Mesendoderm (in vitro differentiated cells): ENCODE measurements at regions not wholly inside any gene's neighbourhood (a gene's known extent, or its start where the extent isn't known, plus 50 kb on each side); places are given as distances from the start of the nearest gene placed in this dataset.

Experiments used
- DNase-seq: peaks from one replicate; pipeline ENCODE4 v3.0.0; 2013
- H2AK5ac ChIP-seq: 2 replicates; pipeline ENCODE4 v1.6.1; 2013; ENCODE audit warnings: low read length, inconsistent platforms
- H2BK120ac ChIP-seq: 2 replicates; pipeline ENCODE4 v1.6.1; 2013; ENCODE audit warnings: low read depth, mild to moderate bottlenecking, low read length, moderate library complexity, mixed read lengths
- H2BK15ac ChIP-seq: replicated peaks from 2 replicates; pipeline ENCODE4 v1.6.1; 2013; ENCODE audit warnings: low read depth, mild to moderate bottlenecking, moderate library complexity
- H2BK5ac ChIP-seq: 2 replicates; pipeline ENCODE4 v1.6.1; 2013; ENCODE audit warnings: low read length, inconsistent platforms
- H3K18ac ChIP-seq: 2 replicates; pipeline ENCODE4 v1.6.1; 2013; ENCODE audit warnings: mild to moderate bottlenecking, low read length, mixed read lengths
- H3K23ac ChIP-seq: one replicate; pipeline ENCODE4 v1.6.1; 2013; ENCODE audit warnings: low read length
- H3K27ac ChIP-seq: 2 replicates; pipeline ENCODE4 v1.5.1; 2013; ENCODE audit warnings: low read depth, mild to moderate bottlenecking, inconsistent platforms, low read length, moderate library complexity
- H3K27me3 ChIP-seq: 2 replicates; pipeline ENCODE4 v1.6.1; 2013; ENCODE audit warnings: low read length, control low read depth, mild to moderate bottlenecking, inconsistent platforms; ENCODE audit not compliant: insufficient read depth, poor library complexity
- H3K36me3 ChIP-seq: 2 replicates; pipeline ENCODE4 v1.6.1; 2013; ENCODE audit warnings: low read length, inconsistent platforms; ENCODE audit not compliant: control insufficient read depth, insufficient read depth
- H3K4ac ChIP-seq: one replicate; pipeline ENCODE4 v1.6.1; 2013; ENCODE audit warnings: low read depth, mild to moderate bottlenecking, low read length, moderate library complexity
- H3K4me1 ChIP-seq: 2 replicates; pipeline ENCODE4 v1.6.1; 2013; ENCODE audit warnings: low read depth, low read length, inconsistent platforms; ENCODE audit not compliant: control insufficient read depth
- H3K4me2 ChIP-seq: 2 replicates; pipeline ENCODE4 v1.6.1; 2013; ENCODE audit warnings: low read length
- H3K4me3 ChIP-seq: 2 replicates; pipeline ENCODE4 v1.5.1; 2013; ENCODE audit warnings: mild to moderate bottlenecking, low read length
- H3K56ac ChIP-seq: one replicate; pipeline ENCODE4 v1.6.1; 2013; ENCODE audit warnings: low read length
- H3K79me1 ChIP-seq: 2 replicates; pipeline ENCODE4 v1.6.1; 2013; ENCODE audit warnings: low read length, inconsistent platforms
- H3K79me2 ChIP-seq: 2 replicates; pipeline ENCODE4 v1.6.1; 2013; ENCODE audit warnings: mild to moderate bottlenecking, low read length; ENCODE audit not compliant: control insufficient read depth, insufficient read depth
- H3K9ac ChIP-seq: 2 replicates; pipeline ENCODE4 v1.6.1; 2013; ENCODE audit warnings: low read length, inconsistent platforms
- H4K5ac ChIP-seq: one replicate; pipeline ENCODE4 v1.6.1; 2013; ENCODE audit warnings: low read length
- H4K8ac ChIP-seq: one replicate; pipeline ENCODE4 v1.6.1; 2013; ENCODE audit warnings: low read depth, mild to moderate bottlenecking, control low read depth, low read length, moderate library complexity
- whole genome bisulfite sequencing: extraction: QIAGEN DNeasy Blood & Tissue Kit; methylation state at CpG from one replicate; pipeline ENCODE4 v1.1.7; 2013; ENCODE audit warnings: low lambda C conversion rate, missing lambda C conversion rate; ENCODE audit not compliant: insufficient coverage; ENCODE audit errors: extremely low coverage; 5-methylcytosine and 5-hydroxymethylcytosine counted together

DNA sequence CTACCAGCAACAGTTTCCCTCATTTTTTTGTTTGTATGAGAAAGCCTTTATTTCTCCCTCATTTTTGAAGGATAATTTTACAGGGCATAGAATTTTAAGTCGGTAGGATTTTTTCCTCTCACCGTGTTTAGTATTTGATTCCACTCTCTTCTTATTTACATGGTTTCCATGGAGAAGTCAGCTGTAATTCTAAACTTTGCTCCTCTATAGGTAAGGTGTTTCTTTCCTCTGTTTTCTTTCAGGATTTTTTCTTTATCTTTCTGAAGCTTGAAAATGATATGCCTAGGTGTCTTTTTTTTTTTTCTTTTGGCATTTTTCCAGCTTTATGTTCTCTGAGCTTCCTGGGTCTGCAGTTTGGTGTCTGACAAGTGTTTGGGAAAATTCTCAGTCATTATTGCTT lies 75.6 kb upstream of the ETV6 start:
- Histone ChIP-seq H3K9ac (no peak overlapping the region), H3K4me1 (no peaks in the 10 kb centered on the region), H4K5ac (no peak overlapping the region), H4K8ac (no peak overlapping the region), H2BK5ac (no peak overlapping the region), H3K4ac (no peak overlapping the region), H3K4me3 (no peak overlapping the region), H3K18ac (no peak overlapping the region), H2BK15ac (no peak overlapping the region), H3K23ac (no peak overlapping the region), H3K27me3 (no peaks in the 10 kb centered on the region), H3K79me2 (no peaks in the 10 kb centered on the region), H3K4me2 (no peak overlapping the region), H3K27ac (no peak overlapping the region), H3K79me1 (no peaks in the 10 kb centered on the region), H3K36me3 (no peaks in the 10 kb centered on the region), H2BK120ac (no peak overlapping the region), H3K56ac (no peak overlapping the region), H2AK5ac (no peak overlapping the region)
- DNase-seq: no peak
- no CpG with 5 or more reads among the region's 2 CpGs for WGBS

DNA sequence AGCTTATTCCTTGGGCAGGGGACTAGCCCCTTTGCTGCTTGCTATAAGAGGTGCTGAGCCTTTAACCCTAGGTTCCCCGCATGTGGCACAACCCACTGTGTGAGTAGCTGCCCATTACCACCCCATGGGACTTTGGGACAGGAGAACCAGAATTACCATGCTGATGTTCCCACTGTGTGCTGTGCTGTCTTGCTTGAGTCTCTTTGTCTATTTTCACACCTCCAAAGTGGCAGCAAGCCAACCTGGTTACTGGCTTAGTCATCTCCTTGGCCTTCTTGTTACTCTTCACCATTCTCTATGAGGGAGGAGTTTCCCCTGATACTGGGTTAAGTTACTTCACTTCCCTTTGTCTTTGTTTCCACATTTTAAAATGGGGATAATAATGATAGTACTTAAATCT lies 73.4 kb upstream of the ETV6 start:
- Histone ChIP-seq H3K4me1 (no peaks in the 10 kb centered on the region), H3K4ac (no peak overlapping the region), H2BK15ac (no peak overlapping the region), H2BK5ac (no peak overlapping the region), H3K36me3 (no peaks in the 10 kb centered on the region), H3K4me2 (no peak overlapping the region), H2AK5ac (no peak overlapping the region), H4K5ac (no peak overlapping the region), H3K79me1 (no peaks in the 10 kb centered on the region), H3K9ac (no peak overlapping the region), H4K8ac (no peak overlapping the region), H3K18ac (no peak overlapping the region), H3K27me3 (no peaks in the 10 kb centered on the region), H3K56ac (no peak overlapping the region), H3K79me2 (no peaks in the 10 kb centered on the region), H2BK120ac (no peak overlapping the region), H3K4me3 (no peak overlapping the region), H3K23ac (no peak overlapping the region), H3K27ac (no peak overlapping the region)
- DNase-seq: peak; percentile 10
- WGBS: no CpG with 5 or more reads among the region's 1 CpG

DNA sequence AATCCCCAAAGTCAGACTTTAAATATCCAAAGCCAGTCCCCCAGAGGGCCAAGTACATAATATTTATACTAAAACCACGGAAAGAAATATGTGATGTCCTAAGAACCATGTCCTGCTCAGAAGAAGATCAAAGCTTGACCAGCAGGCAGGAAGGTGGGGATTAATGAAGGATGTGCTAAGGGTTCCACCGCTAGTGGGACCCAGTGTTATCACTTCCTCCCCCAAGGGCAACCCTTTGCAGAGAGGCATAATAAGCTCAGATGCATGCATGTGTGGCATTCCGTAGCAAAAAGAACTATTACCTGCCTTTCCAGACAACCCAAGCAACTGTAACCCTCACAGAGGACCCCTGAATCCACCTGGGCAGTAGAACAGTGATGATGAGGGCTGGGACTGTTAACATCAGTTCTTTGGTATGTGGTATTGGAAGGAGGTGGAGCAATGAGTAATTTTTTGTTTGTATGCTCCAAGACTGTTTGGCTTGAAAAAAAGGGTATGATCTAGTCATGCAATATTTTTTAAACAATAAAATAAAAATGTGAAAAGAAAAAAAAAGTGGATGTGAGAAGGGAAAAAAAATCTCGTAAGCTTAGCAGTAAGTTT lies 71.7 kb upstream of the ETV6 start:
- Histone ChIP-seq H2BK15ac (no peak overlapping the region), H3K4me1 (no peaks in the 10 kb centered on the region), H3K27ac (no peak overlapping the region), H2BK120ac (no peak overlapping the region), H3K4me3 (no peak overlapping the region), H3K27me3 (no peaks in the 10 kb centered on the region), H2AK5ac (no peak overlapping the region), H3K4ac (no peak overlapping the region), H3K4me2 (no peak overlapping the region), H3K79me2 (no peaks in the 10 kb centered on the region), H3K79me1 (no peaks in the 10 kb centered on the region), H3K56ac (no peak overlapping the region), H3K9ac (no peak overlapping the region), H2BK5ac (no peak overlapping the region), H4K8ac (no peak overlapping the region), H3K23ac (no peak overlapping the region), H3K18ac (no peak overlapping the region), H4K5ac (no peak overlapping the region), H3K36me3 (no peaks in the 10 kb centered on the region)
- peak; percentile 21 for DNase-seq
- 100% methylated on average over 1 of the region's 4 CpGs for WGBS

DNA sequence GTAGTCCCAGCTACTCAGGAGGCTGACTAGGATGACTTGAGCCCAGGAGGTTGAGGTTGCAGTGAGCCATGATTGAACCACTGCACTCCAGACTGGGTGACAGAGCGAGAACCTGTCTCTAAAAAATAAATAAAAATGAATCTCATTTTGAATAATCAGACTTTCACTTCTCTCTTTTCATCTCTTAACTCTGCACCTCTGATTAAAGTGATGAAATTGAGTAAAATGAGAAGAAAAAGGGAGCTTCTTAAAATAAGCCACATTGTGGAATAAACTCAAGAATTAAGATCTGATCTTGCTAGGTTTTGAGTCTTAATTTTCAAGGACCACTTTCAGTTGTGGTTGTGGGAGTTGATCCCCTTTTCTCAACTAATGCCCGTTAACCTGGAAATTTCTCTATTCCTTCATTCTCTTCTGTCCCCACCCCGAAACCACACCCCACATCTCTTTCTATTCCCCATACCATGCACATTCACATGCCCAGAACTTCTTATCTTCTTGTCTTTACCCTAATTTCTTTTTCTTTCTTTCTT lies 70.9 kb upstream of the ETV6 start:
- no peak overlapping the region for H2AK5ac ChIP-seq
- DNase-seq: no peak
- H3K27me3 ChIP-seq: no peaks in the 10 kb centered on the region
- WGBS: 100% methylated on average over 1 of the region's 3 CpGs
- no peak overlapping the region for H3K27ac ChIP-seq
- H2BK15ac ChIP-seq: no peak overlapping the region
- H3K23ac ChIP-seq: no peak overlapping the region
- H2BK5ac ChIP-seq: no peak overlapping the region
- H3K9ac ChIP-seq: no peak overlapping the region
- H3K36me3 ChIP-seq: no peaks in the 10 kb centered on the region
- H3K56ac ChIP-seq: no peak overlapping the region
- H4K5ac ChIP-seq: no peak overlapping the region
- H3K79me2 ChIP-seq: no peaks in the 10 kb centered on the region
- no peak overlapping the region for H2BK120ac ChIP-seq
- H3K4ac ChIP-seq: no peak overlapping the region
- no peak overlapping the region for H4K8ac ChIP-seq
- H3K4me1 ChIP-seq: no peaks in the 10 kb centered on the region
- no peak overlapping the region for H3K4me2 ChIP-seq
- no peak overlapping the region for H3K4me3 ChIP-seq
- H3K18ac ChIP-seq: no peak overlapping the region
- no peaks in the 10 kb centered on the region for H3K79me1 ChIP-seq

DNA sequence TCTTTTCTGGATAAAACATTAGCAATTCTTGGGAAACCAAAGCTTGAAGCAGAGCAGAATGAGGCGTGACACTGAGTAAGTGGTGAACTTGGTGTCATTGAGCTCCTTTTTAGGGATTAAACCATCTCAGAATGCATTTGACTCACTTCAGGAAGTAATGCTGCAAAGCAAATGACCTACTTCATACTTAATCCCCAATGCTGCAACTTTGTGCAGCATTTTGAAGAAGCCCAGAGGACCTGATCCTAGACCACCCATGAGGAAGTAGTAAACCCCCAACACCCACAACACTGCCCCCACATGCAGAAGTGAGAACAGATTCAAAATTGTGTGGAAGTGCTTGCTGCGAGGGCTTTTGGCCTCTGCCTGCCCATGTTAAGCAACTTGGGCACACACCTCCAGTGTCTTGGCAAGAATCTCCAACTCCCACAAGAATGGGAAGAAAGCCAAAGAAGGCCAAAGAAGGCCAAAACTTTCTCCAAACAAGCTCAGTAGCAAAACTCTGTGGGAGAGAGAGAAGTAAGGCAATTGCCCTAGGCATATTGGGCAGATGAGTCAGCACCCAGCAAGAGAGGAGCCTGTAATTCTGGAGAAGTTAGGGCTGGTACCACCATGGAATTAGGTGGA lies 69.2 kb upstream of the ETV6 start:
- no CpG with 5 or more reads among the region's 2 CpGs for WGBS
- H3K4me2 ChIP-seq: no peak overlapping the region
- no peak overlapping the region for H4K5ac ChIP-seq
- H3K27me3 ChIP-seq: no peaks in the 10 kb centered on the region
- H3K56ac ChIP-seq: no peak overlapping the region
- H3K9ac ChIP-seq: no peak overlapping the region
- no peak overlapping the region for H2BK15ac ChIP-seq
- no peak overlapping the region for H2BK5ac ChIP-seq
- H4K8ac ChIP-seq: no peak overlapping the region
- no peaks in the 10 kb centered on the region for H3K36me3 ChIP-seq
- H3K4me1 ChIP-seq: no peaks in the 10 kb centered on the region
- H3K79me1 ChIP-seq: no peaks in the 10 kb centered on the region
- H3K18ac ChIP-seq: no peak overlapping the region
- no peak overlapping the region for H3K27ac ChIP-seq
- no peak overlapping the region for H3K4ac ChIP-seq
- H2AK5ac ChIP-seq: no peak overlapping the region
- no peaks in the 10 kb centered on the region for H3K79me2 ChIP-seq
- no peak overlapping the region for H3K4me3 ChIP-seq
- no peak overlapping the region for H3K23ac ChIP-seq
- no peak overlapping the region for H2BK120ac ChIP-seq
- peak; percentile 59 for DNase-seq
